GM12878 (cell line): ENCODE measurements at regions not wholly inside any gene's neighbourhood (a gene's known extent, or its start where the extent isn't known, plus 50 kb on each side); places are given as distances from the start of the nearest gene placed in this dataset.

Source experiments
- ATAC-seq: fragments of 200-7000 bp; cut with Tn5 transposase; 3 replicates; pipeline ENCODE4 v1.9.1; 2020; ENCODE audit warnings: mild to moderate bottlenecking, moderate library complexity
- BruUV-seq: library from RNA; stranded (reverse); fragments of 400-500 nt; replicated peaks from 2 replicates; lab custom pipeline; 2021; lab: Mats Ljungman, UMichigan
- CTCF ChIA-PET: fragments of 300-600 bp; sonication (Branson Sonifier 250); formaldehyde crosslinking; extraction: SDS; loops from one replicate; lab custom pipeline; 2021; ENCODE audit warnings: inconsistent platforms; lab: Yijun Ruan, JAX
- POLR2A ChIA-PET: fragments of 350-600 bp; formaldehyde crosslinking; extraction: SDS; loops from one replicate; lab custom pipeline; 2021; ENCODE audit warnings: inconsistent platforms; lab: Charles Lee
- RAD21 ChIA-PET: fragments of 300-600 bp; sonication (Branson Sonifier 250); formaldehyde crosslinking; loops from one replicate; lab custom pipeline; 2023; ENCODE audit warnings: antibody characterized with exemption; ENCODE audit not compliant: unreplicated experiment; lab: Charles Lee
- SMC1A ChIA-PET: fragments of 300-600 bp; sonication (Branson Sonifier 250); formaldehyde crosslinking; loops from one replicate; lab custom pipeline; 2023; ENCODE audit not compliant: unreplicated experiment, uncharacterized antibody; lab: Charles Lee
- DNase-seq: peaks from one replicate; pipeline ENCODE4 v3.0.0-alpha.2; 2011; ENCODE audit warnings: low read depth, low spot score
- FAIRE-seq: peaks from 3 replicates; lab custom pipeline; 2011; peaks lifted over from hg19 to GRCh38; lab: Jason Lieb, UNC
- H2AFZ ChIP-seq: 2 replicates; pipeline ENCODE4 v1.6.0; 2011; ENCODE audit warnings: low read depth, low read length, control low read depth; ENCODE audit not compliant: control insufficient read depth
- H3K27ac ChIP-seq: 2 replicates; pipeline ENCODE4 v1.5.1; 2011; ENCODE audit warnings: control low read depth; ENCODE audit not compliant: control insufficient read depth, insufficient read depth
- H3K27me3 ChIP-seq, 2 experiments: replicated peaks in 1 of 2; 2 replicates each; pipeline versions ENCODE4 v1.6.0 to v1.6.1; 2011; ENCODE audit warnings: low read length in 1 of 2; ENCODE audit not compliant: control insufficient read depth in 2 of 2, insufficient read depth in 2 of 2
- H3K36me3 ChIP-seq, 2 experiments: 2 replicates each; pipeline ENCODE4 v1.5.1; 2011; ENCODE audit warnings: low read length in 1 of 2; ENCODE audit not compliant: control insufficient read depth in 2 of 2, insufficient read depth in 2 of 2
- H3K4me1 ChIP-seq: 2 replicates; pipeline ENCODE4 v1.6.1; 2011; ENCODE audit warnings: mild to moderate bottlenecking, low read length, moderate library complexity, mixed read lengths; ENCODE audit not compliant: control insufficient read depth, insufficient read depth
- H3K4me2 ChIP-seq: 2 replicates; pipeline ENCODE4 v1.6.0; 2011; ENCODE audit warnings: control low read depth; ENCODE audit not compliant: control insufficient read depth, insufficient read depth
- H3K4me3 ChIP-seq: fragments of 200-600 bp; sonication (generic); 2 replicates; pipeline ENCODE4 v1.5.1; 2016
- H3K79me2 ChIP-seq: 2 replicates; pipeline ENCODE4 v1.6.0; 2011; ENCODE audit warnings: low read length; ENCODE audit not compliant: control insufficient read depth, insufficient read depth
- H3K9ac ChIP-seq: 2 replicates; pipeline ENCODE4 v1.8.0; 2011; ENCODE audit warnings: low read length, control low read depth, mixed read lengths; ENCODE audit not compliant: control insufficient read depth, insufficient read depth
- H3K9me3 ChIP-seq: replicated peaks from 3 replicates; pipeline ENCODE4 v1.5.1; 2011; ENCODE audit warnings: mild to moderate bottlenecking, low read length; ENCODE audit not compliant: control insufficient read depth, insufficient read depth
- H4K20me1 ChIP-seq: 2 replicates; pipeline ENCODE4 v1.6.0; 2011; ENCODE audit not compliant: control insufficient read depth, insufficient read depth
- GABPA ChIP-seq: IDR thresholded peaks from 2 replicates; pipeline ENCODE4 v1.6.1; 2014; ENCODE audit warnings: antibody characterized with exemption, low read depth, mild to moderate bottlenecking, inconsistent platforms
- KAT2A ChIP-seq: conservative IDR thresholded peaks from 2 replicates; pipeline ENCODE4 v1.6.1; 2011; ENCODE audit warnings: low read depth, low read length; ENCODE audit not compliant: control insufficient read depth
- MYB ChIP-seq: fragments of 150-350 bp; IDR thresholded peaks from 2 replicates; pipeline ENCODE4 v1.6.1; 2014; ENCODE audit warnings: mild to moderate bottlenecking, low read depth, low read length, borderline replicate concordance
- NFXL1 ChIP-seq: fragments of 450-650 bp; IDR thresholded peaks from 2 replicates; pipeline ENCODE4 v1.6.1; 2017; ENCODE audit warnings: antibody characterized with exemption, mild to moderate bottlenecking, borderline replicate concordance
- PAX8 ChIP-seq: fragments of 450-650 bp; IDR thresholded peaks from 2 replicates; pipeline ENCODE4 v1.6.1; 2017; ENCODE audit warnings: mild to moderate bottlenecking, moderate library complexity
- RAD21 ChIP-seq: IDR thresholded peaks from 2 replicates; pipeline ENCODE4 v1.6.1; 2011; ENCODE audit warnings: mild to moderate bottlenecking, low read depth, low read length, moderate library complexity; ENCODE audit not compliant: insufficient read depth
- TBL1XR1 ChIP-seq: IDR thresholded peaks from 2 replicates; pipeline ENCODE4 v1.6.1; 2012; ENCODE audit warnings: low read depth, low read length, improper control_type of control experiment
- TCF3 ChIP-seq: IDR thresholded peaks from 2 replicates; pipeline ENCODE4 v1.6.1; 2012; ENCODE audit warnings: low read depth, mild to moderate bottlenecking, low read length, borderline replicate concordance; ENCODE audit not compliant: insufficient read depth
- YY1 ChIP-seq: IDR thresholded peaks from 2 replicates; pipeline ENCODE4 v1.6.1; 2011; ENCODE audit warnings: low read depth, mild to moderate bottlenecking, low read length
- ZBED1 ChIP-seq: IDR thresholded peaks from 2 replicates; pipeline ENCODE4 v1.6.1; 2016; ENCODE audit warnings: borderline replicate concordance
- ZNF274 ChIP-seq: IDR thresholded peaks from one replicate; pipeline ENCODE4 v1.8.0; 2011; ENCODE audit not compliant: insufficient read length, insufficient read depth
- ZNF592 ChIP-seq: fragments of 450-650 bp; IDR thresholded peaks from 2 replicates; pipeline ENCODE4 v1.6.1; 2017; ENCODE audit warnings: mild to moderate bottlenecking, moderate library complexity
- WGBS: methylation state at CpG from one replicate; pipeline ENCODE4 v1.1.6; 2016; ENCODE audit warnings: low lambda C conversion rate; ENCODE audit not compliant: insufficient replicate concordance, insufficient coverage; ENCODE audit errors: missing lambda C conversion rate; 5-methylcytosine and 5-hydroxymethylcytosine counted together
- in situ Hi-C: fragments of 300-500 bp; cut with MboI; formaldehyde crosslinking; loops from 9 replicates; pipeline ENCODE4 v1.14.3; 2018; ENCODE audit warnings: mixed read lengths
- intact Hi-C: fragments of 100-400 bp; cut with micrococcal nuclease; formaldehyde crosslinking; loops from one replicate; pipeline ENCODE4 v1.14.2; 2022; ENCODE audit not compliant: unreplicated experiment
- TF ChIP-seq, protein P1 (sequence below): fragments of 450-650 bp; formaldehyde crosslinking; IDR thresholded peaks from 2 replicates; pipeline ENCODE4 v1.4.0; 2020; ENCODE audit warnings: mild to moderate bottlenecking, moderate library complexity
- TF ChIP-seq, protein P2 (sequence below): fragments of 450-650 bp; IDR thresholded peaks from 2 replicates; pipeline ENCODE4 v1.6.1; 2017; ENCODE audit warnings: low read depth, mild to moderate bottlenecking, moderate library complexity

GRCh38 chrX:114050075-114050796, 533.6 kb upstream of the HTR2C start:
- Histone ChIP-seq H3K36me3 (no peaks in the 10 kb centered on the region), H3K4me3 (no peak overlapping the region), H3K27me3 (no peaks in the 10 kb centered on the region), H2AFZ (no peak overlapping the region), H4K20me1 (no peaks in the 10 kb centered on the region), H3K27ac (no peak overlapping the region), H3K4me1 (no peaks in the 10 kb centered on the region), H3K9me3 (no peaks in the 10 kb centered on the region; the same call in 2 of the 3 replicates), H3K4me2 (no peak overlapping the region), H3K9ac (no peak overlapping the region), H3K79me2 (no peaks in the 10 kb centered on the region)
- intact Hi-C loops, result no loop called here
- RAD21 ChIA-PET, result no interaction called here
- WGBS, result 33% methylated on average over 7 of the region's 7 CpGs
- no peak for ATAC-seq
- CTCF ChIA-PET, result no interaction called here
- in situ Hi-C loops, result no loop called here
- SMC1A ChIA-PET, result no interaction called here
- BruUV-seq, result no TSS peak
- POLR2A ChIA-PET, result no interaction called here
- TF ChIP-seq, protein P1, sequence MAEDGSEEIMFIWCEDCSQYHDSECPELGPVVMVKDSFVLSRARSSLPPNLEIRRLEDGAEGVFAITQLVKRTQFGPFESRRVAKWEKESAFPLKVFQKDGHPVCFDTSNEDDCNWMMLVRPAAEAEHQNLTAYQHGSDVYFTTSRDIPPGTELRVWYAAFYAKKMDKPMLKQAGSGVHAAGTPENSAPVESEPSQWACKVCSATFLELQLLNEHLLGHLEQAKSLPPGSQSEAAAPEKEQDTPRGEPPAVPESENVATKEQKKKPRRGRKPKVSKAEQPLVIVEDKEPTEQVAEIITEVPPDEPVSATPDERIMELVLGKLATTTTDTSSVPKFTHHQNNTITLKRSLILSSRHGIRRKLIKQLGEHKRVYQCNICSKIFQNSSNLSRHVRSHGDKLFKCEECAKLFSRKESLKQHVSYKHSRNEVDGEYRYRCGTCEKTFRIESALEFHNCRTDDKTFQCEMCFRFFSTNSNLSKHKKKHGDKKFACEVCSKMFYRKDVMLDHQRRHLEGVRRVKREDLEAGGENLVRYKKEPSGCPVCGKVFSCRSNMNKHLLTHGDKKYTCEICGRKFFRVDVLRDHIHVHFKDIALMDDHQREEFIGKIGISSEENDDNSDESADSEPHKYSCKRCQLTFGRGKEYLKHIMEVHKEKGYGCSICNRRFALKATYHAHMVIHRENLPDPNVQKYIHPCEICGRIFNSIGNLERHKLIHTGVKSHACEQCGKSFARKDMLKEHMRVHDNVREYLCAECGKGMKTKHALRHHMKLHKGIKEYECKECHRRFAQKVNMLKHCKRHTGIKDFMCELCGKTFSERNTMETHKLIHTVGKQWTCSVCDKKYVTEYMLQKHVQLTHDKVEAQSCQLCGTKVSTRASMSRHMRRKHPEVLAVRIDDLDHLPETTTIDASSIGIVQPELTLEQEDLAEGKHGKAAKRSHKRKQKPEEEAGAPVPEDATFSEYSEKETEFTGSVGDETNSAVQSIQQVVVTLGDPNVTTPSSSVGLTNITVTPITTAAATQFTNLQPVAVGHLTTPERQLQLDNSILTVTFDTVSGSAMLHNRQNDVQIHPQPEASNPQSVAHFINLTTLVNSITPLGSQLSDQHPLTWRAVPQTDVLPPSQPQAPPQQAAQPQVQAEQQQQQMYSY, result no peak
- TF ChIP-seq KAT2A, result no peak
- no peak for TF ChIP-seq GABPA
- no peak for TF ChIP-seq RAD21
- no peak for TF ChIP-seq MYB
- no peak for TF ChIP-seq ZBED1
- no peak for TF ChIP-seq TBL1XR1
- TF ChIP-seq PAX8, result no peak
- TF ChIP-seq YY1, result no peak
- no peak for TF ChIP-seq ZNF592
- TF ChIP-seq, protein P2, sequence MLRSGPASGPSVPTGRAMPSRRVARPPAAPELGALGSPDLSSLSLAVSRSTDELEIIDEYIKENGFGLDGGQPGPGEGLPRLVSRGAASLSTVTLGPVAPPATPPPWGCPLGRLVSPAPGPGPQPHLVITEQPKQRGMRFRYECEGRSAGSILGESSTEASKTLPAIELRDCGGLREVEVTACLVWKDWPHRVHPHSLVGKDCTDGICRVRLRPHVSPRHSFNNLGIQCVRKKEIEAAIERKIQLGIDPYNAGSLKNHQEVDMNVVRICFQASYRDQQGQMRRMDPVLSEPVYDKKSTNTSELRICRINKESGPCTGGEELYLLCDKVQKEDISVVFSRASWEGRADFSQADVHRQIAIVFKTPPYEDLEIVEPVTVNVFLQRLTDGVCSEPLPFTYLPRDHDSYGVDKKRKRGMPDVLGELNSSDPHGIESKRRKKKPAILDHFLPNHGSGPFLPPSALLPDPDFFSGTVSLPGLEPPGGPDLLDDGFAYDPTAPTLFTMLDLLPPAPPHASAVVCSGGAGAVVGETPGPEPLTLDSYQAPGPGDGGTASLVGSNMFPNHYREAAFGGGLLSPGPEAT, result no peak
- TF ChIP-seq NFXL1, result no peak
- no peak for TF ChIP-seq TCF3
- TF ChIP-seq ZNF274, result no peak
- TF ChIP-seq, all 136 proteins: peak for 0
- FAIRE-seq (no peak), DNase-seq (no peak)
